IMR-90 (cell line): ENCODE measurements at regions not wholly inside any gene's neighbourhood (a gene's known extent, or its start where the extent isn't known, plus 50 kb on each side); places are given as distances from the start of the nearest gene placed in this dataset.

Experiments
- ATAC-seq: fragments of 200-7000 bp; cut with Tn5 transposase; 2 replicates; pipeline ENCODE4 v1.9.1; 2020; ENCODE audit warnings: low read depth, mild to moderate bottlenecking, moderate library complexity
- BruUV-seq: library from RNA; stranded (reverse); fragments of 400-500 nt; replicated peaks from 2 replicates; lab custom pipeline; 2021; lab: Mats Ljungman, UMichigan
- CTCF ChIA-PET: fragments of 300-600 bp; formaldehyde crosslinking; extraction: SDS; loops from one replicate; lab custom pipeline; 2021; ENCODE audit warnings: antibody characterized with exemption; lab: Yijun Ruan, JAX
- POLR2A ChIA-PET: fragments of 300-600 bp; sonication (Branson Sonifier 250); formaldehyde crosslinking; loops from one replicate; lab custom pipeline; 2022; ENCODE audit warnings: antibody characterized with exemption; ENCODE audit not compliant: unreplicated experiment; lab: Charles Lee
- DNase-seq: peaks from one replicate; pipeline ENCODE4 v3.0.0; 2013
- H2AFZ ChIP-seq: replicated peaks from 2 replicates; pipeline ENCODE3; 2013; ENCODE audit warnings: low read length, mild to moderate bottlenecking; ENCODE audit not compliant: poor library complexity
- H2AK5ac ChIP-seq: 2 replicates; pipeline ENCODE4 v1.6.1; 2013; ENCODE audit warnings: low read depth, low read length, inconsistent platforms
- H2AK9ac ChIP-seq: replicated peaks from 2 replicates; pipeline ENCODE3; 2013; ENCODE audit warnings: mild to moderate bottlenecking, low read depth, low read length, moderate library complexity; ENCODE audit not compliant: poor library complexity
- H2BK120ac ChIP-seq: 2 replicates; pipeline ENCODE4 v1.6.1; 2013; ENCODE audit warnings: low read depth, low read length, inconsistent platforms
- H2BK15ac ChIP-seq: 3 replicates; pipeline ENCODE4 v1.6.1; 2013; ENCODE audit warnings: low read depth, low read length, inconsistent platforms
- H2BK20ac ChIP-seq: 2 replicates; pipeline ENCODE4 v1.6.1; 2013; ENCODE audit warnings: low read depth, mild to moderate bottlenecking, inconsistent platforms, low read length, moderate library complexity
- H2BK5ac ChIP-seq: 2 replicates; pipeline ENCODE4 v1.6.1; 2013; ENCODE audit warnings: mild to moderate bottlenecking, low read depth, low read length, inconsistent platforms; ENCODE audit not compliant: poor library complexity, severe bottlenecking
- H3K14ac ChIP-seq: replicated peaks from 2 replicates; pipeline ENCODE4 v1.6.1; 2013; ENCODE audit warnings: low read depth, low read length, inconsistent platforms
- H3K18ac ChIP-seq: 2 replicates; pipeline ENCODE4 v1.6.1; 2013; ENCODE audit warnings: low read depth, low read length, control low read depth
- H3K23ac ChIP-seq: 2 replicates; pipeline ENCODE4 v1.6.1; 2013; ENCODE audit warnings: low read depth, low read length, inconsistent platforms
- H3K27ac ChIP-seq: 2 replicates; pipeline ENCODE4 v1.5.1; 2013; ENCODE audit warnings: mild to moderate bottlenecking, control low read depth, low read length; ENCODE audit not compliant: insufficient read depth
- H3K27me3 ChIP-seq: 2 replicates; pipeline ENCODE4 v1.6.1; 2013; ENCODE audit warnings: low read length; ENCODE audit not compliant: control insufficient read depth, insufficient read depth
- H3K36me3 ChIP-seq: 2 replicates; pipeline ENCODE4 v1.6.1; 2013; ENCODE audit warnings: low read length, mixed read lengths; ENCODE audit not compliant: control insufficient read depth, insufficient read depth
- H3K4ac ChIP-seq: 2 replicates; pipeline ENCODE4 v1.6.1; 2013; ENCODE audit warnings: low read depth, low read length, inconsistent platforms
- H3K4me1 ChIP-seq: 2 replicates; pipeline ENCODE4 v1.6.1; 2013; ENCODE audit warnings: low read length, mixed read lengths; ENCODE audit not compliant: control insufficient read depth, insufficient read depth
- H3K4me2 ChIP-seq: 2 replicates; pipeline ENCODE4 v1.6.1; 2013; ENCODE audit warnings: low read depth, mild to moderate bottlenecking, control low read depth, low read length, moderate library complexity
- H3K4me3 ChIP-seq: 2 replicates; pipeline ENCODE4 v1.5.1; 2013; ENCODE audit warnings: low read depth, mild to moderate bottlenecking, control low read depth, low read length, moderate library complexity; ENCODE audit not compliant: insufficient read depth
- H3K56ac ChIP-seq: 2 replicates; pipeline ENCODE4 v1.6.1; 2013; ENCODE audit warnings: low read length, inconsistent platforms; ENCODE audit not compliant: insufficient read depth; ENCODE audit errors: extremely low read depth
- H3K79me1 ChIP-seq, 2 experiments: 2 replicates each; pipeline ENCODE4 v1.6.1; 2013; ENCODE audit warnings: low read length in 2 of 2, inconsistent platforms in 1 of 2, low read depth in 1 of 2
- H3K9ac ChIP-seq: 2 replicates; pipeline ENCODE4 v1.6.1; 2013; ENCODE audit warnings: low read depth, low read length, control low read depth
- H3K9me1 ChIP-seq: 2 replicates; pipeline ENCODE4 v1.6.1; 2013; ENCODE audit warnings: low read length, inconsistent platforms; ENCODE audit not compliant: insufficient read depth
- H3K9me3 ChIP-seq: 2 replicates; pipeline ENCODE4 v1.6.1; 2013; ENCODE audit warnings: low read length; ENCODE audit not compliant: control insufficient read depth, insufficient read depth
- H4K20me1 ChIP-seq: 2 replicates; pipeline ENCODE4 v1.6.1; 2013; ENCODE audit warnings: low read length, inconsistent platforms; ENCODE audit not compliant: insufficient read depth
- H4K5ac ChIP-seq: 2 replicates; pipeline ENCODE4 v1.6.1; 2013; ENCODE audit warnings: mild to moderate bottlenecking, low read depth, low read length, control low read depth
- H4K8ac ChIP-seq, 2 experiments: 2 replicates each; pipeline ENCODE4 v1.6.1; 2013; ENCODE audit warnings: low read depth in 2 of 2, low read length in 2 of 2, control low read depth in 1 of 2, inconsistent platforms in 1 of 2
- H4K91ac ChIP-seq: 2 replicates; pipeline ENCODE4 v1.6.1; 2013; ENCODE audit warnings: low read depth, low read length, inconsistent platforms; ENCODE audit not compliant: insufficient read depth
- BHLHE40 ChIP-seq: fragments of 150-350 bp; IDR thresholded peaks from 2 replicates; pipeline ENCODE4 v1.6.1; 2016; ENCODE audit warnings: mild to moderate bottlenecking, low read depth, low read length
- CHD1 ChIP-seq: IDR thresholded peaks from 2 replicates; pipeline ENCODE4 v1.6.1; 2012; ENCODE audit warnings: low read depth, low read length, improper control_type of control experiment
- CTCF ChIP-seq: conservative IDR thresholded peaks from 2 replicates; pipeline ENCODE4 v1.5.1; 2012; ENCODE audit warnings: mild to moderate bottlenecking, low read depth, low read length, improper control_type of control experiment
- MAFK ChIP-seq: IDR thresholded peaks from 2 replicates; pipeline ENCODE4 v1.6.1; 2012; ENCODE audit warnings: low read depth, low read length, improper control_type of control experiment
- MXI1 ChIP-seq: IDR thresholded peaks from 2 replicates; pipeline ENCODE4 v1.6.1; 2012; ENCODE audit warnings: low read depth, mild to moderate bottlenecking, low read length, moderate library complexity, borderline replicate concordance
- POLR2A ChIP-seq: IDR thresholded peaks from 2 replicates; pipeline ENCODE4 v1.6.1; 2012; ENCODE audit warnings: mild to moderate bottlenecking, low read depth, low read length
- RCOR1 ChIP-seq: IDR thresholded peaks from 2 replicates; pipeline ENCODE4 v1.6.1; 2012; ENCODE audit warnings: mild to moderate bottlenecking, low read length, improper control_type of control experiment; ENCODE audit not compliant: insufficient replicate concordance
- USF2 ChIP-seq: fragments of 150-350 bp; IDR thresholded peaks from 2 replicates; pipeline ENCODE4 v1.6.1; 2017; ENCODE audit warnings: mild to moderate bottlenecking, antibody characterized with exemption, low read length, low read depth
- WGBS, 2 experiments: methylation state at CpG; one replicate each; pipeline versions ENCODE4 v1.1.5 to v1.1.7; 2013; ENCODE audit warnings: missing lambda C conversion rate in 2 of 2; ENCODE audit not compliant: insufficient read length in 1 of 2; ENCODE audit errors: extremely low coverage in 2 of 2; 5-methylcytosine and 5-hydroxymethylcytosine counted together
- dilution Hi-C: fragments of 300-500 bp; cut with HindIII; formaldehyde crosslinking; loops from one replicate; pipeline ENCODE4 v1.14.3; 2018; ENCODE audit warnings: low sequenced_read_pairs; ENCODE audit not compliant: unreplicated experiment
- in situ Hi-C: fragments of 300-500 bp; cut with MboI; formaldehyde crosslinking; loops from 3 replicates; pipeline ENCODE4 v1.14.3; 2019; ENCODE audit warnings: low sequenced_read_pairs, inconsistent platforms, mixed read lengths
- intact Hi-C: fragments of 100-400 bp; cut with micrococcal nuclease; formaldehyde crosslinking; loops from 2 replicates; pipeline ENCODE4 v1.10.0; 2022

- Histone ChIP-seq H3K27ac (no peak overlapping the region), H2BK15ac (no peak overlapping the region), H3K4me1 (peaks cover 2% of the 10 kb centered on the region; the same call in 1 of the 2 replicates), H2BK120ac (no peak overlapping the region), H3K27me3 (no peaks in the 10 kb centered on the region), H3K9ac (no peak overlapping the region), H2AFZ (no peak overlapping the region), H3K4me2 (no peak overlapping the region), H3K79me1 (no peaks in the 10 kb centered on the region), H4K8ac (no peak overlapping the region), H4K91ac (no peak overlapping the region), H2BK5ac (no peak overlapping the region), H2AK5ac (no peak overlapping the region), H3K36me3 (no peaks in the 10 kb centered on the region), H3K9me3 (no peaks in the 10 kb centered on the region), H4K5ac (no peak overlapping the region), H3K4me3 (no peak overlapping the region), H2BK20ac (no peak overlapping the region), H3K9me1 (no peaks in the 10 kb centered on the region), H3K14ac (no peak overlapping the region), H3K18ac (no peak overlapping the region), H3K23ac (no peak overlapping the region), H3K56ac (no peak overlapping the region), H3K4ac (no peak overlapping the region), H4K20me1 (no peaks in the 10 kb centered on the region), H2AK9ac (no peak overlapping the region)
- dilution Hi-C loops (no loop called here), in situ Hi-C loops (no loop called here), intact Hi-C loops (no loop called here)
- ChIA-PET POLR2A (no interaction called here), CTCF (no interaction called here)
- no peak for TF ChIP-seq MXI1
- TF ChIP-seq RCOR1: no peak
- no peak for TF ChIP-seq MAFK
- no peak for TF ChIP-seq POLR2A
- TF ChIP-seq CTCF: no peak
- no peak for TF ChIP-seq USF2
- no peak for TF ChIP-seq BHLHE40
- no peak for TF ChIP-seq CHD1
- no TSS peak for BruUV-seq
- no CpG with 5 or more reads among the region's 6 CpGs for WGBS, 2 experiments
- DNase-seq (no peak), ATAC-seq (no peak)
These were observed 523.0 kb downstream of the CSNK1G3 start for GRCh38 chr5:124034963-124035362.
